Spleen (tissue), 7 donors: ENCODE measurements at regions not wholly inside any gene's neighbourhood (a gene's known extent, or its start where the extent isn't known, plus 50 kb on each side); places are given as distances from the start of the nearest gene placed in this dataset.

Experiments used
- CTCF ChIP-seq, 11 experiments: fragments of 200-600 bp in 7 of 11; fragments of 450-650 bp in 4 of 11; sonication (generic) in 4 of 11; IDR thresholded peaks in 8 of 11; conservative IDR thresholded peaks in 3 of 11; 1 replicate in 7 of 11; 2 replicates in 4 of 11; pipeline versions ENCODE4 v1.4.0 to v1.8.0; 2016 to 2021; ENCODE audit warnings: antibody characterized with exemption in 11 of 11, inconsistent platforms in 4 of 11, mild to moderate bottlenecking in 1 of 11
- POLR2A ChIP-seq, 3 donors: fragments of 450-650 bp; IDR thresholded peaks; one replicate each; pipeline ENCODE4 v1.5.1; 2017; ENCODE audit warnings: antibody characterized with exemption in 3 of 3, mild to moderate bottlenecking in 1 of 3
- donor health status: DM: no; HTN: no; CAD: no; lungs with moderate emphysema.
- donor health status: DM: no; HTN: no; CAD: no.
- donor health status: DM: no; HTN: no; CAD: no.

GRCh38 chrX:137858106-137858505 is 292.2 kb downstream of the ZIC3 start:
- TF ChIP-seq CTCF (IDR thresholded peaks at IDR 0.05 in 8 of 11, conservative IDR thresholded peaks at IDR 0.05 in 3 of 11) (no peak), POLR2A (IDR thresholded peaks at IDR 0.05) (no peak)
